ENCODE measurements at regions not wholly inside any gene's neighbourhood (a gene's known extent, or its start where the extent isn't known, plus 50 kb on each side); places are given as distances from the start of the nearest gene placed in this dataset.

GRCh38 chr2:173647681-173648311 lies 293.1 kb downstream of the CDCA7 start:
- DNase-seq (ENCODE audit: low spot score) = no peak
- TF ChIP-seq, protein P1, sequence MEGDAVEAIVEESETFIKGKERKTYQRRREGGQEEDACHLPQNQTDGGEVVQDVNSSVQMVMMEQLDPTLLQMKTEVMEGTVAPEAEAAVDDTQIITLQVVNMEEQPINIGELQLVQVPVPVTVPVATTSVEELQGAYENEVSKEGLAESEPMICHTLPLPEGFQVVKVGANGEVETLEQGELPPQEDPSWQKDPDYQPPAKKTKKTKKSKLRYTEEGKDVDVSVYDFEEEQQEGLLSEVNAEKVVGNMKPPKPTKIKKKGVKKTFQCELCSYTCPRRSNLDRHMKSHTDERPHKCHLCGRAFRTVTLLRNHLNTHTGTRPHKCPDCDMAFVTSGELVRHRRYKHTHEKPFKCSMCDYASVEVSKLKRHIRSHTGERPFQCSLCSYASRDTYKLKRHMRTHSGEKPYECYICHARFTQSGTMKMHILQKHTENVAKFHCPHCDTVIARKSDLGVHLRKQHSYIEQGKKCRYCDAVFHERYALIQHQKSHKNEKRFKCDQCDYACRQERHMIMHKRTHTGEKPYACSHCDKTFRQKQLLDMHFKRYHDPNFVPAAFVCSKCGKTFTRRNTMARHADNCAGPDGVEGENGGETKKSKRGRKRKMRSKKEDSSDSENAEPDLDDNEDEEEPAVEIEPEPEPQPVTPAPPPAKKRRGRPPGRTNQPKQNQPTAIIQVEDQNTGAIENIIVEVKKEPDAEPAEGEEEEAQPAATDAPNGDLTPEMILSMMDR (IDR thresholded peaks at IDR 0.05; ENCODE audit: extremely low read depth, missing control alignments) = no peak

DNA sequence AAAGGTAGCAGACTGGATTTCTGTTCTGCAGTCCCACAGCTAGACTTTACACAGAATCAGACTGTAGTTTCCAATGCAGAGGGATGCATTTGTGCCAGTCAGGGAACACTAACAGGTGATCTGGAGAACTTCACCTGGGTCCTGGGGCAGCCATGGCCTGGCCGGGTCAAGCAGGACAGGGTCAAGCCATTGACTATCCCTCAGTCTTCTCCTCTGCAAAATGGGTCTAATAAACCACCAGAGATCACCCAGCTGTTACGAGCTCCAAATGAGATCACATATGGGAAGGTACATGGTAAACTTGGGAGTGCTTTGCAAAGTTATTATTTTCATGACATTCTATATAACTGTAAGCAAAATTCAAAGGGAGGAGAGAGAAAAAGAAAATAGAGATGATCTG lies 294.1 kb downstream of the CDCA7 start:
- DNase-seq (ENCODE audit: low spot score) = no peak
- TF ChIP-seq, protein P1 (IDR thresholded peaks at IDR 0.05; ENCODE audit: extremely low read depth, missing control alignments) = no peak

- TF ChIP-seq, protein P1 (IDR thresholded peaks at IDR 0.05; ENCODE audit: extremely low read depth, missing control alignments) = no peak
- DNase-seq (ENCODE audit: low spot score) = no peak
Observed at GRCh38 chr2:173649527-173650219, 295.0 kb downstream of the CDCA7 start.

DNA sequence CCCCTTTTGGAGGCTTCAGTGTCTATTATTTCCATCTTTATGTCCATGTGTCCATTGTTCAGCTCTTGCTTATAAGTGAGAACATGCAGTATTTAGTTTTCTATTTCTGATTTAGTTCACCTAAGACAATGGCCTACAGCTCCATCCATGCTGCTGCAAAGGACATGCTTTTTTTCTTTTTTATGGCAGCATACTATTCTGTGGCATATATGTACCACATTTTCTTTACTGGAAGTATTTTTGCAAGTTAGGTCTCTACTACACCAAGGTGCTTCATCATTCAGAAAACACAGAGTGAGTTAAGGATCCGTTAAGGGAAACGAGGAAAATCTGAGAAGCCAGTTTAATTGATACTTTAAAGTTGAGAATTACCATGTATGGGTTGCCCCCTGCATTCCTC lies 297.2 kb downstream of the CDCA7 start:
- DNase-seq (ENCODE audit: low spot score) = no peak
- TF ChIP-seq, protein P1 (IDR thresholded peaks at IDR 0.05; ENCODE audit: extremely low read depth, missing control alignments) = no peak

DNA sequence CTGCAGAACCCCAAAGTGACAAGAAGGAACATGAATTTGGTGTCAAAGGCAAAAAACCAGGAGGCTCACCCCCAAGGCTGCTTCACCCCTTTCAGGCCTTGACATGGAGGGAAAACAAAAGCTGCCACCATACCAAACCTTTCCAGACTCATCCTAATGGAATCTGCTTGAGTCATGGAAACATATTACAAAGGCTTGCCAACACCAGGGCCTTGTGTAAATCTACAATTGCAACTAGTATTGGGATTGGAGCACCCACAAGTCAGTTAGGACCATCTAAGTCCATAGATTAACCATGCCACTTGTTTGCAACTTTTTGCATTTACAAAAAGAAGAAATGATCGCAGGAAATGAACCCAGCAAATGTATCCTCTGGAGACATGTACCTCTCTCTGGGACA lies 297.6 kb downstream of the CDCA7 start:
- TF ChIP-seq, protein P1 (IDR thresholded peaks at IDR 0.05; ENCODE audit: extremely low read depth, missing control alignments) = no peak
- DNase-seq (ENCODE audit: low spot score) = no peak

- TF ChIP-seq, protein P1 (IDR thresholded peaks at IDR 0.05; ENCODE audit: extremely low read depth, missing control alignments) = no peak
- DNase-seq (ENCODE audit: low spot score) = no peak
Observed at GRCh38 chr2:173652767-173653431, 298.2 kb downstream of the CDCA7 start.

GRCh38 chr2:173653432-173653805 lies 298.7 kb downstream of the CDCA7 start:
- TF ChIP-seq, protein P1 (IDR thresholded peaks at IDR 0.05; ENCODE audit: extremely low read depth, missing control alignments) = no peak
- no peak for DNase-seq (ENCODE audit: low spot score)
